Dermis blood vessel endothelial cell (primary cell): ENCODE measurements at regions not wholly inside any gene's neighbourhood (a gene's known extent, or its start where the extent isn't known, plus 50 kb on each side); places are given as distances from the start of the nearest gene placed in this dataset.

Experiments
- DNase-seq: peaks from one replicate; pipeline ENCODE4 v3.0.0; 2010

DNA sequence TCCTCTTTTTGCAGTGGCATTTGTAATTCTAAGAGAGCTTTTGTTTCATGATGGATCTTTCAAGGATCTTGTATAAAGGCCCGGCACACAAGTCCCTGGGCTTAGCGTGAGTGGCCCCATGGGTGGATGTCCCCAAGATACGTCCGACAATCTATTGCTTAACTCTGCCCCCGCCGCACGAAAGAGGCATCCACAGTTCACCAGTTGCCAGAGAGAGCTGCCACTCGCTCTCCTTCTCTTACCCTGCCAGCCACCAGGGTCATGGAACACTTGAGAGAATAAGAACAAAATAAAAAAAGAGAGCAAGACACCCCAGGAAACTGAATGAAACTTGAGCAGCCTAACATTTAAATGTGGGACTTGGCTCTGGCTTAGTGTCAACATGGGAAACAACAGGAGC, 92.3 kb downstream of the CTAGE1 start:
- no peak for DNase-seq

DNA sequence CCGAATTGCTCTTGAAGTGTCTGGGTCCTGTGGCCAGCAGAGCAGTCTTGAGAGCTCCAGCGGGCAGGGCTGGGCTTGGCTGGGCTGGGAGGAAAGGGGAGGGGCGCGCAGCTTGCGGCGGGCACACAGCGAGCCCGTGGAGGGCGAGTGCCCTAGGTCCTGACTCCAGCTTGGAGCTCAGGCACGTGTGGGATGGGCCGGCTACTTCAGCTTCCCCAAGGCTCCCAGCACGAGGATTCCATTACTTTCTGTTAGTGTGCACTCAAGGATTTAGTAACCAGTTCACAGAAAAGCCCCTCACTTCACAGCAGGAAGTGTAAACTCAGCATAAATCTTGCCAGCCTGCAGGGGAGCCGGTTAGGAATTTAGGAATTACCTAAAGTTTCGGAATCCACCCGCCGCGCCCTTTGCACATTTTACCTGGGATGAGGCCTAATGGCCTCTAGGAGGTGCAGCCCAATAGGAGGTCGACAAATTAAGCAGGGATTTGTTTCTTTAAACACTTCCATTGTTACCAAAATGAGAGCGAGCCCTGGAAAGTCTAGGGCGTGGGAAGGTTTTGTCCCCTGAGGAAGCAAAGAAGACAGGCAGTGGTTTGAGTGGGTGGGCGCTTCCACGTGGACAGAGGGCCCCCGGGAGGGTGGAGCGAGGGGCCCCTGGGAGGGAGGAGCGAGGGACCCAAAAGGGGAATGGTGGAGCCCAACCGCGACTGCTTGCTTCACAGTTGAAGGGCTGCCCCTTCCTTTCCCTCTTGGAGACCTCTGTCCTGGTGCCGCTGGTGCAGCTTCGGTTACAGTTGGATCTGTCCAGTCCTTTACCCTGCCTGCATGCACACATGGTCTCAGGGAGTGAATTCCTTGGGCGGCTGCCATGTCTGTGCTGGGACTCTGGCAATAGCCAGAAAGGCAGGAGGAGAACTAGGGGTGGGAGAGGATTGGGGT, 93.3 kb downstream of the CTAGE1 start:
- peak; percentile 69 for DNase-seq

DNA sequence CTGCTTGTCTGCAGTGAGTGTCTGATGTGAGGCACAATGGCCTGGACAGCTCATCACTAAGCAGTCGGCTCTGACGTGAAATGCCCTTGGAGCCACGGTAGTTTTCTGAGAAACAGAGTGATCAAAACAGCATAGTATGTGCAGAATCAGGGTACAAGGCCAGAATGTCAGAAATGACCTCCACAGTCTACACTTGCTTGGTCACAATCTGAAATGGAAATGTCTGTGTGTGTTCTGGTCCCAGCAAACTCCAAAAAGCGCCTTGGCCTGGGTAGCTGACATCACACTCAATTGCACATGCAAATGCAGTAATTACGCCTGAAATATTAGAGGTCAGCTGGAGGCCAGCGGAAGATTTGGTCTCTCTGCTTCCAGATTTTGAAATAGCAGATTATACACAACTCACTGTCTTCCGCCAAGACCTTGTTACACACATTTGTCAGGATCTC, 95.4 kb downstream of the CTAGE1 start:
- no peak for DNase-seq

DNA sequence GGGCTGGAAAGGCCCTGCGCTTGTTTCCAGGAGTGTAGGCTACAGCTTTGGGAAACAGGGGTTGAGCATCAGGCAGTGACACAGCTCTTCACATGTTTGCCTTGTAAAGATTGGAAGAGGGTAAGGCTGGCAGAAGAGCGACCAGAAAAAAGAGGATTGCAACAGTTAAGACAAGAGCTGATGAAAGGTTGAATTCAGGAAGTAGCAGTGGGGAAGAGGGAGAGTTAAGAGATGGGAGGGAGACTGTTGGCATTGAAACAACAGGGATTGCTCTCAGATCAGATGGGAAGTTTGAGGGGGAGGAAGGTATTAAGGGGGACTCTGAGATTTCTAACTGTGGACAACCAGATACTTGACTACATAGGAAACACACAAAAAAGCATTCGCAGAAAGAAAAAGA, 96.9 kb downstream of the CTAGE1 start:
- no peak for DNase-seq

DNA sequence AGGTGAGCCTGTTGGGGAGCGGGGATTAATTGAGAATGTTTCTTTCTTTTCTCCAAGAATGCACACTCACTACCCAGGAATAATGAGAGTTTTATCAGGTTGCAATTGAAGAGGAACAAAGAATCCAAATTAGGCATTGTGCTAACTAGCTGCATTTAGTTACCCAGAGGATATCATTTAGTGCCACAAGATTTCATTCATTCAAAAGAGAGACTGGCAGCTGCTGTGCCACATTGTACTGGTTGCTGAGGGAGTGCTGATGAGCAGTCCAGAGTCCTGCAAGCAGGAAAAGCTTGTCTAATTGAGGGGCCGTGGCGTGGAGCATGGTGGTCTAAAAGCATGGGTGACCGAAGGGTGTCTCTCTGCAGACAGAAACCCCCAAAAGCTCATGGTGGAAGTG, 97.6 kb downstream of the CTAGE1 start:
- no peak for DNase-seq

DNA sequence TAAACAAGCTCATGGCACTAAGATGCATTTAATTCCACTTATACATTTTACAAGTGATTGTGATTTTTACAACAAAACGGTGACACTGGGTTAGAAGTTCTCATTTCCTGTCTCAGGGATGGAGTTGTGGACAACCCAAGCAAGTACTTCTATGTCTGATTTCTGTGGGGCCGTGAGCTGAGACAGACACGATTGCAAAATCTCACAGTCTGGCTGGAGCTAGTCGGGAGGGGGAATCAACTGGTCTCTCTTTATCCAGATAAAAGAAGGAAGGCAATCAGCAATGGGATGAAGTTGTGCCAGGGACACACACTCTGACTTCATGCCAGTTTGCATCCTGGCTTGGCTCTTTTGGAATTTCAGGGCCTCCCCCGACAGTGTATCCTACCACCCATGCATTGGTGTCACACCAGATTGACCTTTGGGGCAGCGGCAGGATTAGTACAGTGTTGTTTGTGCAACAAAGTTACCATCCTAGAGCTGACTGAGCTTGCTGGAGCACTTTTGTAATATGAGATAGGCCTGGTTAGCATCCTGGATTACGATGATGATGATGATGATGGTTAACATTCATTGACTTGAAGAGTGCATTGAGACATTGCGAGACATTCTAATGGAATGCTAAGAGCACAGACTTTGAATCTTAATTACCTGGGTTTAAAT, 98.8 kb downstream of the CTAGE1 start:
- DNase-seq = no peak

DNA sequence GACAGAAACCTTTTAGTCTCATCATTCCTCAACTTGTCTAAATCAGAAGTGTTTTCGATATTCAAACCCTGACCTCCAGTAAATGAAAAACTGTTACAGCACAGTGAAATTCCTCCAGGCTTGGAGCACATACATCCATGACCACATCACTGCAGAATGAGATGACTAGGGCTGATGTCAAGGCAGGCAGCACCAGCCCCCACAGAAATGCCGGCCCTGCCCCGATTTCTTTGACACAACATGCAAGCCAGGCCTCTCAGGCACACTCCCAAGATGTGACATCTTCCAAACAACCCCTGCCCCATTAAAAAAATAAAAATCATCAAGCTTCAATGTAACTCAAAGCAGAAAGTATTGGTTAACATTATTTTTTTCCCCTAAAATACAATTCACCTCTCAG, 103.3 kb downstream of the CTAGE1 start:
- DNase-seq = no peak

DNA sequence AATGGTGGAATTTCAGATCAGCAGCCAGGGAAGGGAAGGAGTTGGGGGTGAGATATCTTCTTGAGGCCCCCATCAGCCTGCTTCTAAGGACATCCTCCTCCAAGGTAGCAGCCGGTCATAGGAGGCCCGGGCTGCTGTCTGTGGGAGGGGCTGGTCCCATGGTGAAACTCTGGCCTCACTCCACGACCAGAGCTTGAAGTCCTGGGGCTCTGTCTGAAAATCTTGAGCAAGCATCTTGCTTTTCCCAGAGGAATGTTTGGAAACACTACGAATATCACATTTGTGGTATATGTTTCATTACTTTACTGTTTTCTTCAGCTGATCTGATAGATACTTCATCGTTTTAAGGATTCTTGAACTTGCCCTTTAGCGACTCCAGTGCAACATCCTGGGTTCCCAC, 103.7 kb downstream of the CTAGE1 start:
- no peak for DNase-seq

DNA sequence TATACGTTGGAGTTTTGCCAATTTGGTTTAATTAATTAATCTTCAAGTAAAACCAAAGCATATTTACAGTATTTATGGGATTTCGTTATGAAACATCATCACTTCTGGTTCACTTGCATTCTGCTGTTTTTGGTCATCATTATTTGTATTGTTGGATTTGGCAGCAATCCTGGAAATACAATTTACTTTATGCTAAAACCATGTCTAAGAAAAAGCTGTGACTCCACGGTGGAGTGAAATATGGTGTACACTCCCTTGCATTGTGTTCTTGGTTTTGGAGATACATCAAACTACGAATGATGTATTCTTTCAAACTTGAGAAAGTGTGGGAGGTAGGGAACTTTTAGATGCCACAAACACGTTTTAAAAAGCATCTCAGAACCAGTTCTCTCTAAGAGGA, 106.4 kb downstream of the CTAGE1 start:
- DNase-seq = peak; percentile 5

DNA sequence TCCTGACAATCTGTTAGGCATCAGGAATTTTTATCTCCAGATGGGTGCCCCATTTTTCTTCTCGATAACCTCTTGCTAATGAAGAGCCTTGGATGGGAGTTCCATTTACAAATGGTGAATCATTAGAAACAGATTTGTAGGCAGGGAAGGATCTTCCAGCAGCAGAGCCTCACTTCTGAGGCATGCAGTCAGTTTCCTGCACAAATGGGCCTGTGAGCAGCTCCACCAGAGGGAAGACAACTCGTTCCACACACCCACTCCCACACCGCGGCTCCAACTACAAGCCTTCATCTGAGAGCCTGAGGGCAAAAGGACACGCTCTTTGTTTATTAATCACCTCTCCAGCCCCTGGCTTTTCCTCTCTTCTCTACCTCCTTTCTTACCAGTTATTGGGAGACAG, 108.5 kb downstream of the CTAGE1 start:
- peak; percentile 7 for DNase-seq

DNA sequence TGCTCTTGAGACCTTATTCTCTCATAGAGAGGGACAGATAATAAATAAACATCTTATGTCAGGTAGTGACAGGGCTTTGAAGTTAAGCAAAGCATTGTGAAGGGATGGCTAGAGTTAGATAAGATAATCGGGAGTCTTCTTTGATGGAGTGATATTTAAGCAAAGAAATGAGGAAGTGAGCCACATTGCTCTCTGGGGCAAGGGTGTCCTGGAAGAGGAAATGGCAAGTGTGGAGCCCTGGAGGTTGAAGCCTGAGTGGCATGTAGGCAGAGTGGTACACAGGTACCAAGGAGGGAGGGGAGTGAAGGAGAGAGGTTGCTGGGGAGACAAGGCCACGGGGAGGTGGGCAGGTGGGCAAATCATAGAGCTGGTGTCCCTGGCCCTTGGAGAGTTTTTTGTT, 110.2 kb downstream of the CTAGE1 start:
- DNase-seq = no peak

DNA sequence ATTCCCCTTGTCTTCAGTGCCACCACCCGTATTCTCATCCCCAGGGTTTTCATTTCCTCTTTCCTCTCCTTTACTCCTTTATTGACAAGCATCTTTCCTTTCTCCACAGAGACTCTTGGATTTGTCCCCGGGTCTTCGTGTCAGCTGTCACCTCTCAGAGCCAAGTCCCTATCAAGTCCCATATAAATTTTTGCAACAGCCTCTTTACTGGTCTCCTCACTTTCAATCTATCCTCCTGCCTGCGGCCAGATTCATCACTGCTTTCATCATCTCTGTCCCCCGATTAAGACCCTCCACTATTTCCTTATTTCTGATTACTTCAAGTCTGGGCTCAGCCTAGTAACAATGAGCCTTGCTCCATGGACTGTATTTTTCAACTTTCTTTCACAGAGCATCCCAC, 113.8 kb downstream of the CTAGE1 start:
- DNase-seq = no peak

DNA sequence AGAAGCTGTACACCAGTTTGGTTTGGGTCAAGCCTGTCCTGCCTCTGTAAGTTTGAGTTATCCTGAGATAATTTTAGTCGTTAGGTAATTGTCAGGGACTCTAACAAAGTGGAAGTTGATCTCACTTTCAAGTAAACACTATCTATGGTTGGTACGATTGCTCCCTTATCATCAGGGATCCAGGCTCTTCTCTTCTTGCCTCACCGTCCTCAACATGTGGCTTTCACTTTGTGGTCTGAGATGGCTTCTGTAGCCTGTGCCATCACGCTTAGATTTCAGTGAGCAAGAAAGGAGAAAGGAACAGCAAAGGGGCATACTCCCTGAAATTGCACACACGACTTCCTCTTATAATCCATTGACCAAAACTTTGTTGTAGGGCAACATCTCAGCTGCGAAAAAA, 115.6 kb downstream of the CTAGE1 start:
- DNase-seq = no peak

DNA sequence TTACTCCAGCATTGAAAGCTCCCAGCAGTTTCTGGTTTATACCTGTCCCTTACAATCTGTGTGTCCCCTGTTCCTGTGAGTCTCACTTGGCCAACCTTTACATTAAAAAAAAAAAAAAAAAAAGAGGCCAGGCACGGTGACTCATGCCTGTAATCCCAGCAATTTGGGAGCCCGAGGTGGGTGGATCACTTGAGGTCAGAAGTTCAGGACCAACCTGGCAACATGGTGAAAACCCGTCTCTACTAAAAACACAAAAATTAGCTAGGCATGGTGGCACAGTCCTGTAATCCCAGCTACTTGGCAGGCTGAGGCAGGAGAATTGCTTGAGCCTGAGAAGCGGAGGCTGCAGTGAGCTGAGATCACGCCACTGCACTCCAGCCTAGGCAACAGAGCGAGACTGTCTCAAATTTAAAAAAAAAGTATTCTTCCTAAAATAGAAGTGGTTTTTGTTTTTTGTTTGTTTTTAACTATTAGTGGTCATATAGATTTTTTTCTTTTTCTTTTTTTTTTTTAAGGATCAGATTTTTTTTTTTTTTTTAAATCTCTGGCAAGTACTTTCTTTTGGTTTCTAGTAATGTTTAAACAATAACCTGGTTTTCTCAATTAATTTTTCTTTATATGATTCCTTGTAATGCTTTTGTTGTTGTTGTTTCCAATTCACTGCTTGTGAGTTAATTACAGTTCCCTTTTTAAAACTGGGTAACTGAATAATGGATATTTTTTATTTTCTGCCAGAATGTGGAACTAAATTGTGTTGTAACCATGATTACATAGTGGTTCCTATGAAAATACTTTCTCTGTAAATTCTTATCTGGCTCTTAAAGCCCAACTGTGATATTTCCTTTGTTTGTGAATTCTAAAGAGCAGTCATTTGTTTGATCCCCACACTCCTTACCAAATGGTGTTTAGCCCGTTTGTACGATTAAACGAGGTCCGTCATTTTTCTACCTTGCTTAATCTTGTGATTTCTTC, 116.8 kb downstream of the CTAGE1 start:
- no peak for DNase-seq

DNA sequence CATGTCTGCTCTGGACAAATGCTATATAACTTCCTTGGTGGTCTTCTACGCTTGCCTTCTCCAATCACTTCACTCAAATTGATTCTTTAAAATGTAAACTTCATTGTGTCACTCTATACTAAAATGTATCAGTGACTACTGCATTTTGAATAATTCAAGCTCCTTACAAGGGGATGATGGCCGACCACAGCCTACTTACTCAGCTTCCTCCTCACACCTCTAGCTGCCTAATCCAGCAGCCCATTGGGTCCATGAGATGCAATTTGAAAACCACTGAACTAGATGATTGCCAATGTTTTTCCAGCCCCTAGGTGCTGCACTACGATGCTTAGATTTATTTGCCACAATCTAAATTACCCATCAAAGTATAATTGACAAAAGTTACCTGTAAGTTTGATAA, 120.7 kb downstream of the CTAGE1 start:
- DNase-seq = no peak

DNA sequence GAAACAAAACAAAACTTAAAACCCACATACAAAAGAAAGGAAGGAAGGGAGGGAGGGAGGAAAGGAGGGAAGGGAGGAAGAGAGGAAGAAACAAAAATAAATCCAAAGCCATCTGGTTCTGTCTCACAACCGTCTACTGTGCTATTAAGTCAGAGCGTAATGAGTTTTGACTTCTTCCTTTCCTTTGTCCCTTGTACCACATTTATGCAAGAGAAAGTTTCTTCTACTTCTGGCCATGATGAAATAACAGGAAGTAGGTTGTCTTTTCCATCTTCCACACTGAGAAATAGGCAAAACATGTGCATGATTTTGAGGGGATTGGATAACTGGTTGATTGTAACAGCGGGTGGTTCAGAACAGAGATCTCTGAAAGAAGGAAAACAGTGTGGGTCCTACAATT, 121.4 kb downstream of the CTAGE1 start:
- no peak for DNase-seq

DNA sequence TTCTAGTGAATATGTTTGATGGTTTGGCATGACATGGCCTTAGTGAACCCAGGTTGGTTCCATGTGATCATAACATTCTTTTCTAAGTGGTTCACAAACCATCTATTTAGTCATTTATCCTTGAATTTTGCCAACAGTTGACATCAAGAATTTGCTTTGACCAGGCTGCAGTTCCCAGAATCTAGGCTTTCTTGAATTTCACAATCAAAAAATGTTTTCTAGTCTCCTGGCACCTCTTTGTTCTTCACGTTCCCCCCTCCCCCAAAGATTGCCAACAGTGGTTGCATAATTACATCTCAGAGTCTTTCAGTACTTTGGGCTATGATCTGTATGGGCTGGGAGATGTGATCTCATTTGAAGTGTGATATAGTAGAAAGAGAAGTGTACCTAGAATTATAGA, 124.0 kb downstream of the GATA6 start:
- no peak for DNase-seq

DNA sequence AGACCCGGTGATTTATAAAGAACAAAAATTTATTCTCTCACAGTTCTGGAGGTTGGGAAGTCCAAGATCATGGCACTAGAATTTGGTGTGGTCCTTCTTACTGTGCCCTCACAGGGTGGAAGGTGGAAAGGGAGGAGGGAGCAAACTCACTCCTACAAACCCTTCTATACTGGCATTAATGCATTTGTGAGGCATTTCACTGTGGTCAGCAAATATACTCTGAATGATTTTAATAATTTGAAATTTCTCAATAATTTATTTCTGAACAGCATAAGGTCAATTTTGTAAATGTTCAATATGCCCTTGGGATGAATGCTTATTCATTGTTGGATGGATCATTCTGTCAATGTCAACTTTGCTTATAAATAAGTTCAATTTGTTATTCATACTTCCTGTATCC, 120.6 kb downstream of the GATA6 start:
- no peak for DNase-seq

DNA sequence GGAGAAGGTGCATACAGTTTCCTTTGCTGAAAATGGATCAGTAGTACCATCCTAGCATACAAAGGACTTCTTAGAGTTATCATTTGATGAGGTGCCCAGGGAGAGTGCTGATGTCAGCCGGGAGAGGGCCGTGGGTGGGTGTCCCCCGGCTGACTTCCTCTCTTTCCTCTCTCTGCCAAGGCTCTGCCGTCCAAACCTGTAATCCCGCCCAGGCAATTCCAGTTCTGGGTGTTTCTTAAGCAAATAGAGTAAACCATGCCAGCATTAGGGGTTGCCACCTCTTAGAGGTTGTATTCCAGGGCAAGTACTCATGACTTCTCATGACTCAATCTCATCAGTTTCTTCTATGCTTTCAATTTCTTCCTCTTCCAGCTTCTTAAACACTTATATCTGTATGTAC, 117.2 kb downstream of the GATA6 start:
- DNase-seq = peak; percentile 46

DNA sequence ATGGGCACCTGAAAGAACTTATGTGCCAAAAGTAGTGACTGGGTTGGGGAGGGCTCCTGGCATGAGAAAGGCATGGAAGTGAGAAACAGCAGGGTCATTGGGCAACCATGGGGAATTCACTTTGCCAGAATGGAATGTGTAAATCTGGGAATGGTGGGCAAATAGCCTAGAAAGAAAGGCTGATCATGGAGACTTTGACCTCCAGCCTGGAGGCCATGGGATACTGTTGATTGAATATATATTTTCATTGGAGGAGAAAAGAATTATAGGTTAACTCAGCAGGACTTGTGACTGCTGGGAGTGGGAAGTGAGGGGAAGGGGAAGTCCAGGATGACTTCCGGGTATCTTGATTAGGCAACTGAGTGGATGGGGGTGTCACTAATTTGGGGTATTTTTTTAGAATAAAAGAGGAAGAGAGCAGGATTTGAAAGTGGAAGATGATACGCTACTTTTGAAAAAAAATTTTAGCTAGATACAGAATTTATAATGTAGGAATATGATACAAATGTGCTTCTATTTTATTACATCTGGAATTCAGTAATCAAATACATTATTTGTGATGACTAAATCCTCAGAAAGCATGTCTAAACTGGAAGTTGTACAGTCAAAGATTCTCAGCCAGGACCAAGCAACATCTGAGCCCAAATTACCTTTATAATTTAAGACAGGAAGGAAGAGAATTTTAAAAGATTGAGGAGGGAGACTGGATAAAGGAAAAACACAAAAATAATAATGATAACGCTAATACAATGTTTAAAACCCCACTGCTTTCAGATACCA, 116.2 kb downstream of the GATA6 start:
- peak; percentile 45 for DNase-seq

DNA sequence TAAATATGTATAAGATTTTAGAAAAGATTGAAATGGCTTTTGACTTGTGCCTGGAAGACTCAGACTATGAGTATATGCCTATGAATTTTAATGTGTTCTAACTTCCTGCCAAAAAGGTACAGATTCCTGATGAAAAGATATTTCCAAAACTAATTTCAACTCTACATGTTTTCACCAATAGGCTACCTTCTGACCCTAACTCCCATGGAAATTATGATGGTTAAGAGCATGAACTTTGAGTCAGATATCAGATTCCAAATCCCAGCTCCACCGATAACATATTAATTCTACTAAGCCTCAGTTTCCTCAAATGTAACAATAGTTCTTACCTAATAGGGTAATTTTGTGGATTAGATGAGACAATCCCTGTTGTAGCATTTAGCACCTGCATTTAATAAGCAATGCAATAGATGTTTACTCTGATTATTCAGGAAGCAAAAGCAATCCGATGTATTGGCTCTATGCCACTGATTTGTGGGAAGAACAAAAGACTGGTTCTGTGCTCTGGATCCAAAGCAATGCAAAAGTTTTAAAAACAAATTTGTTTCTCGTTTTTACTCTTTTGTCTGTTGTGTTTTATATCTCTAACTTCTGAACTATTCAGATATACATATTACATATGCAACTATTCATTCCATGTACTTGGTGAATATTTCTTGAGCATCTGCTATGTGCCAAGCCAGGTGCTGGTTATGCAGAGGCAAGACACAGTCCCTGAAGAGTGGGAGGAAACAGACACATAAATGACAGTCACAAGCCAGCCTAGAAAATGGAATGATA, 115.4 kb downstream of the GATA6 start:
- DNase-seq = peak; percentile 84
